ENCODE measurements at regions not wholly inside any gene's neighbourhood (a gene's known extent, or its start where the extent isn't known, plus 50 kb on each side); places are given as distances from the start of the nearest gene placed in this dataset.
"Not testable (repeated sequence)": the region's sequence is repeated elsewhere in the genome, so short reads cannot be mapped to it uniquely, and the experiment has no call there.

DNA sequence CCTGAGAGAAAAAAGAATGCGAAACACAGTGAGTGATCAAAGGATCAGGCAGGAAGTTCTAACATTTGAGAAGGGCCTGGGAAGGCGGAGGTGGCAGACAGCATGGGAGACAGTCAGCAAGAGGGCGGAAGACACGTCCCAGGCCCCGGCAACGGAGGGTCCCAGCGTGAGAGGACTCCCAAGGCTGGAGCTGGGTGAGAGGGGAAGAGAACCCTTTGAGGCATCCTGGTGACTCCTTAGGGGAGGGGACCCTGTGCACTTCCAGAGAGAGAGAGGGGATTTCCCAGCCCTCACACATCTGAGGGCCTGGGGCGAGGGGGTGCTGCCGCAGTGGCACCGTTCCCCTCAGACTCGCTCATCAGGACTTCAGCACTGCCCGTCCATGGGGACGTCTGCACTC, 133.4 kb downstream of the RTP5 start:
- Histone ChIP-seq H3K9me3 (no peaks in the 10 kb centered on the region), H3K27ac (no peak overlapping the region), H3K36me3 (no peaks in the 10 kb centered on the region), H3K27me3 (no peaks in the 10 kb centered on the region), H3K4me1 (ENCODE audit: control insufficient read depth in 1 of 2, insufficient read depth in 1 of 2, low read depth in 1 of 2, low read length in 1 of 2) (no peaks in the 10 kb centered on the region), H3K4me3 (ENCODE audit: low read depth in 1 of 2, low read length in 1 of 2) (no peak overlapping the region)
- TF ChIP-seq CTCF (IDR thresholded peaks at IDR 0.05), result no peak

- no peak overlapping the region for H3K27ac ChIP-seq
- no peak for TF ChIP-seq CTCF (IDR thresholded peaks at IDR 0.05)
- H3K36me3 ChIP-seq, result no peaks in the 10 kb centered on the region
- H3K27me3 ChIP-seq, result no peaks in the 10 kb centered on the region
- H3K9me3 ChIP-seq, result no peaks in the 10 kb centered on the region
- no peaks in the 10 kb centered on the region for H3K4me1 ChIP-seq (ENCODE audit: control insufficient read depth in 1 of 2, insufficient read depth in 1 of 2, low read depth in 1 of 2, low read length in 1 of 2)
- no peak overlapping the region for H3K4me3 ChIP-seq (ENCODE audit: low read depth in 1 of 2, low read length in 1 of 2)
Measured at GRCh38 chr2:242004223-242004901, 134.8 kb downstream of the RTP5 start.

DNA sequence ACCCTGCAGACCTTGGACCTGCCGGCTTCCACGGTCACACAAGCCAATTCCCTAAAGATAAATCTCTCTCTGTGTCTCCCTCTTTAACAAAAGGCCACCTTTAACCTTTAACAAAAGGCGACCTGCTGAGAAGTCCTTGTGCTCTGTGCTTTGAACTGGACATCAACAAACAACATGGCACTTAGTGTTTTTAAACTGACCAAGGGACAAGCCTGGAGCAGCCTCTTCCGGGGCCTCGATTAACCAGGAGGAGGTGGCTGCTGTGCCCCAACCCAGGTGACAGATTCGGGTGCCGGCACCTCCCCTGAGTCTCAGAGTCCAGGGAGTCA, 135.3 kb downstream of the RTP5 start:
- Histone ChIP-seq H3K27me3 (no peaks in the 10 kb centered on the region), H3K9me3 (no peaks in the 10 kb centered on the region), H3K4me1 (ENCODE audit: control insufficient read depth in 1 of 2, insufficient read depth in 1 of 2, low read depth in 1 of 2, low read length in 1 of 2) (no peaks in the 10 kb centered on the region), H3K4me3 (ENCODE audit: low read depth in 1 of 2, low read length in 1 of 2) (no peak overlapping the region), H3K36me3 (no peaks in the 10 kb centered on the region), H3K27ac (no peak overlapping the region)
- no peak for TF ChIP-seq CTCF (IDR thresholded peaks at IDR 0.05)

GRCh38 chr2:242006091-242006634, 136.6 kb downstream of the RTP5 start:
- not testable (repeated sequence) for H3K4me3 ChIP-seq (ENCODE audit: low read depth in 1 of 2, low read length in 1 of 2); H3K27ac ChIP-seq; H3K9me3 ChIP-seq; H3K27me3 ChIP-seq; H3K36me3 ChIP-seq; H3K4me1 ChIP-seq (ENCODE audit: control insufficient read depth in 1 of 2, insufficient read depth in 1 of 2, low read depth in 1 of 2, low read length in 1 of 2)

- not testable (repeated sequence) for H3K9me3 ChIP-seq; H3K4me1 ChIP-seq (ENCODE audit: control insufficient read depth in 1 of 2, insufficient read depth in 1 of 2, low read depth in 1 of 2, low read length in 1 of 2); H3K27ac ChIP-seq; H3K4me3 ChIP-seq (ENCODE audit: low read depth in 1 of 2, low read length in 1 of 2); H3K36me3 ChIP-seq; H3K27me3 ChIP-seq
Measured at GRCh38 chr2:242008908-242009307, 139.4 kb downstream of the RTP5 start.

DNA sequence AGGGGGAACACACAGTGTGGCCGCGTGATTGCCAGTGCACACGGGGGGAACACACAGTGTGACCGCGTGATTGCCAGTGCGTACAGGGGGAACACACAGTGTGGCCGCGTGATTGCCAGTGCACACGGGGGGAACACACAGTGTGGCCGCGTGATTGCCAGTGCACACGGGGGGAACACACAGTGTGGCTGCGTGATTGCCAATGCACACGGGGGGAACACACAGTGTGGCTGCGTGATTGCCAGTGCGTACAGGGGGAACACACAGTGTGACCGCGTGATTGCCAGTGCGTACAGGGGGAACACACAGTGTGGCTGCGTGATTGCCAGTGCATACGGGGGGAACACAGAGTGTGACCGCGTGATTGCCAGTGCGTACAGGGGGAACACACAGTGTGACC, 140.3 kb downstream of the RTP5 start:
- not testable (repeated sequence) for H3K27me3 ChIP-seq; H3K27ac ChIP-seq; H3K4me1 ChIP-seq (ENCODE audit: control insufficient read depth in 1 of 2, insufficient read depth in 1 of 2, low read depth in 1 of 2, low read length in 1 of 2); H3K9me3 ChIP-seq; H3K4me3 ChIP-seq (ENCODE audit: low read depth in 1 of 2, low read length in 1 of 2); H3K36me3 ChIP-seq

DNA sequence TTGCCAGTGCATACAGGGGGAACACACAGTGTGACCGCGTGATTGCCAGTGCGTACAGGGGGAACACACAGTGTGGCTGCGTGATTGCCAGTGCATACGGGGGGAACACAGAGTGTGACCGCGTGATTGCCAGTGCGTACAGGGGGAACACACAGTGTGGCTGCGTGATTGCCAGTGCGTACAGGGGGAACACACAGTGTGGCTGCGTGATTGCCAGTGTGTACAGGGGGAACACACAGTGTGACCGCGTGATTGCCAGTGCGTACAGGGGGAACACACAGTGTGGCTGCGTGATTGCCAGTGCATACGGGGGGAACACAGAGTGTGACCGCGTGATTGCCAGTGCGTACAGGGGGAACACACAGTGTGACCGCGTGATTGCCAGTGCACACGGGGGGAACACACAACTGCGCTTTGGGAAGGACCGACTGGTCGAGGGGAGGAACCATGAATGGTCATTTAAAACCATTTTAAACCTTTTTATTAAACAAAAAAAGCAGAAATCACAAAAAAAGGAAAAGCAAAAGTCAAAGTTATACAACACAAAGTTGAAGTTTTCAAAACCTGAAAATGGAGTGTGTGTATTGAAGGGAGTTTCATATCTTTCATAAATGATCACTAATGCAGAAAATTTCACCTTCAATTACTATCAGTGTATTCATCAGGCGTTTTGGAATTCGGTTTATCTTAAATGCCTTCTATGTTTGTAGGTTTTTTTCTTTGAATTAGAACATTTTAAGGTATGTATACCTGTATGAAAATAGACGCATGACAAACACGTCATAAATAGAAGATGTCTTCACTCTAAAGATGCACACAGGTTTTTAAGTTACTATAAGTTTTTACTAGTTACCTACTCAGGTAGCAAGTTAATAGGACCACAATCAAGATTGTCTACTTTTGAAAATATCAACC, 141.0 kb downstream of the RTP5 start:
- H3K36me3 ChIP-seq; H3K4me3 ChIP-seq (ENCODE audit: low read depth in 1 of 2, low read length in 1 of 2); H3K9me3 ChIP-seq; H3K4me1 ChIP-seq (ENCODE audit: control insufficient read depth in 1 of 2, insufficient read depth in 1 of 2, low read depth in 1 of 2, low read length in 1 of 2); H3K27ac ChIP-seq: not testable (repeated sequence)
- H3K27me3 ChIP-seq, result peaks cover 11% of the 10 kb centered on the region
